K562 (cell line): ENCODE measurements at regions not wholly inside any gene's neighbourhood (a gene's known extent, or its start where the extent isn't known, plus 50 kb on each side); places are given as distances from the start of the nearest gene placed in this dataset.

ENCODE experiments used
- ATAC-seq: fragments of 200-7000 bp; cut with Tn5 transposase; 3 replicates; pipeline ENCODE4 v1.9.1; 2020; ENCODE audit warnings: moderate library complexity
- BruUV-seq: library from RNA; stranded (reverse); fragments of 400-500 nt; replicated peaks from 2 replicates; lab custom pipeline; 2021; lab: Mats Ljungman, UMichigan
- CTCF ChIA-PET: fragments of 300-600 bp; formaldehyde crosslinking; extraction: SDS; loops from one replicate; lab custom pipeline; 2021; ENCODE audit warnings: low intra/inter-chr PET ratio; lab: Yijun Ruan, JAX
- POLR2A ChIA-PET: fragments of 300-600, 350-650 bp; sonication (Branson Sonifier 250); formaldehyde crosslinking; extraction: SDS; loops from one replicate; lab custom pipeline; 2021; ENCODE audit warnings: antibody characterized with exemption, inconsistent platforms; lab: Yijun Ruan, JAX
- DNase-seq, 4 experiments: peaks; one replicate each; pipeline versions ENCODE4 v3.0.0 to v3.0.0-alpha.2; 2011 to 2018; ENCODE audit warnings: low spot score in 3 of 4, mixed read lengths in 3 of 4; ENCODE audit errors: extremely low read depth in 1 of 4
- FAIRE-seq: peaks from 2 replicates; lab custom pipeline; 2011; peaks lifted over from hg19 to GRCh38; lab: Jason Lieb, UNC
- H2AFZ ChIP-seq: 2 replicates; pipeline ENCODE4 v1.6.0; 2011; ENCODE audit warnings: low read depth, low read length, control low read depth, inconsistent platforms
- H3K27ac ChIP-seq: fragments of 200-600 bp; 3 replicates; pipeline ENCODE4 v1.8.0; 2011; ENCODE audit warnings: low read depth, mild to moderate bottlenecking, control low read depth, inconsistent platforms, low read length, moderate library complexity, mixed read lengths; ENCODE audit errors: extremely low read depth
- H3K27me3 ChIP-seq, 2 experiments: fragments of 300-600 bp in 1 of 2; 2 replicates in 1 of 2; 3 replicates in 1 of 2; pipeline versions ENCODE4 v1.6.0 to v1.8.0; 2011; ENCODE audit warnings: inconsistent platforms in 2 of 2, low read length in 2 of 2, mild to moderate bottlenecking in 1 of 2, mixed read lengths in 1 of 2, moderate library complexity in 1 of 2; ENCODE audit not compliant: control insufficient read depth in 2 of 2, insufficient read depth in 2 of 2
- H3K36me3 ChIP-seq: fragments of 300-600 bp; 3 replicates; pipeline ENCODE4 v1.8.0; 2011; ENCODE audit warnings: mild to moderate bottlenecking, low read length, inconsistent platforms; ENCODE audit not compliant: control insufficient read depth, insufficient read depth
- H3K4me1 ChIP-seq, 2 experiments: fragments of 200-600 bp in 1 of 2; replicated peaks in 1 of 2; 2 replicates in 1 of 2; 3 replicates in 1 of 2; pipeline versions ENCODE4 v1.5.1 to v1.8.0; 2011; ENCODE audit warnings: inconsistent platforms in 2 of 2, low read length in 2 of 2, mild to moderate bottlenecking in 1 of 2, mixed read lengths in 1 of 2, moderate library complexity in 1 of 2; ENCODE audit not compliant: control insufficient read depth in 2 of 2, insufficient read depth in 2 of 2
- H3K4me2 ChIP-seq: 2 replicates; pipeline ENCODE4 v1.6.1; 2011; ENCODE audit warnings: low read length, control low read depth, inconsistent platforms, mixed read lengths; ENCODE audit not compliant: insufficient read depth
- H3K4me3 ChIP-seq: fragments of 200-600 bp; sonication (generic), shearing (Covaris generic); 2 replicates; pipeline ENCODE4 v1.5.1; 2016; ENCODE audit warnings: control low read depth, inconsistent platforms
- H3K79me2 ChIP-seq: fragments of 200-600 bp; 3 replicates; pipeline ENCODE4 v1.8.0; 2011; ENCODE audit warnings: low read length, inconsistent platforms; ENCODE audit not compliant: control insufficient read depth, insufficient read depth
- H3K9ac ChIP-seq, 2 experiments: 2 replicates each; pipeline versions ENCODE4 v1.6.0 to v1.6.1; 2011; ENCODE audit warnings: low read depth in 2 of 2, low read length in 2 of 2, control low read depth in 1 of 2, inconsistent platforms in 1 of 2, mild to moderate bottlenecking in 1 of 2, mixed read lengths in 1 of 2; ENCODE audit not compliant: insufficient read depth in 1 of 2
- H3K9me1 ChIP-seq: one replicate; pipeline ENCODE4 v1.6.0; 2011; ENCODE audit warnings: inconsistent platforms, mild to moderate bottlenecking, low read length, moderate library complexity; ENCODE audit not compliant: control insufficient read depth, insufficient read depth
- H3K9me3 ChIP-seq: replicated peaks from 2 replicates; pipeline ENCODE4 v1.5.1; 2011; ENCODE audit warnings: low read depth, low read length, inconsistent platforms; ENCODE audit not compliant: control insufficient read depth, insufficient read depth
- H4K20me1 ChIP-seq: replicated peaks from 2 replicates; pipeline ENCODE4 v1.6.1; 2011; ENCODE audit warnings: low read length, inconsistent platforms, mixed read lengths; ENCODE audit not compliant: control insufficient read depth, insufficient read depth
- DPF2 ChIP-seq: fragments of 450-650 bp; IDR thresholded peaks from 2 replicates; pipeline ENCODE4 v1.6.1; 2016
- GTF2F1 ChIP-seq: IDR thresholded peaks from 2 replicates; pipeline ENCODE4 v1.6.1; 2011; ENCODE audit warnings: low read depth, low read length, improper control_type of control experiment
- HIVEP1 ChIP-seq: fragments of 250-450 bp; sonication (Bioruptor Pico); IDR thresholded peaks from 2 replicates; pipeline ENCODE4 v1.4.0; 2020; ENCODE audit warnings: mild to moderate bottlenecking
- MCM2 ChIP-seq: fragments of 450-650 bp; IDR thresholded peaks from 2 replicates; pipeline ENCODE4 v1.6.1; 2017; ENCODE audit warnings: low read depth, mild to moderate bottlenecking
- MEIS2 ChIP-seq: fragments of 450-650 bp; IDR thresholded peaks from 2 replicates; pipeline ENCODE4 v1.6.1; 2014; ENCODE audit warnings: mild to moderate bottlenecking; ENCODE audit not compliant: partially characterized antibody
- POU5F1 ChIP-seq: fragments of 150-350 bp; IDR thresholded peaks from 2 replicates; pipeline ENCODE4 v1.6.1; 2014; ENCODE audit warnings: borderline replicate concordance, low read length, low read depth, mild to moderate bottlenecking; ENCODE audit not compliant: partially characterized antibody
- REST ChIP-seq, 2 experiments: fragments of 450-650 bp; formaldehyde crosslinking in 1 of 2; IDR thresholded peaks; 2 replicates each; pipeline versions ENCODE4 v1.4.0 to v1.6.1; 2014 to 2020; ENCODE audit warnings: mild to moderate bottlenecking in 2 of 2, borderline replicate concordance in 1 of 2, low read depth in 1 of 2
- SMARCE1 ChIP-seq: fragments of 450-650 bp; IDR thresholded peaks from 2 replicates; pipeline ENCODE4 v1.7.1; 2016; ENCODE audit warnings: mild to moderate bottlenecking
- STAT5A ChIP-seq: IDR thresholded peaks from 2 replicates; pipeline ENCODE4 v1.6.1; 2012; ENCODE audit warnings: low read length, inconsistent platforms, borderline replicate concordance
- STAT6 ChIP-seq: sonication (generic); formaldehyde crosslinking; IDR thresholded peaks from 2 replicates; pipeline ENCODE4 v1.8.1; 2023; ENCODE audit warnings: mild to moderate bottlenecking, missing genetic modification reagents
- THRB ChIP-seq: fragments of 450-650 bp; formaldehyde crosslinking; conservative IDR thresholded peaks from 2 replicates; pipeline ENCODE4 v1.4.0; 2022; ENCODE audit warnings: mild to moderate bottlenecking, missing genetic modification characterization
- U2AF2 ChIP-seq: fragments of 200-400 bp; formaldehyde crosslinking; optimal IDR thresholded peaks from 2 replicates; pipeline ENCODE3; 2017; ENCODE audit warnings: low read depth, mild to moderate bottlenecking, low read length
- WGBS: fragments of 100-300 bp; shearing (Covaris generic); methylation state at CpG from one replicate; pipeline ENCODE4 v1.1.6; 2016; ENCODE audit warnings: low coverage, mixed read lengths; ENCODE audit not compliant: insufficient coverage; ENCODE audit errors: missing lambda C conversion rate; 5-methylcytosine and 5-hydroxymethylcytosine counted together
- in situ Hi-C: fragments of 300-500 bp; cut with MboI; formaldehyde crosslinking; loops from 4 replicates; pipeline ENCODE4 v1.15.0; 2018; ENCODE audit warnings: inconsistent platforms, mixed read lengths
- intact Hi-C: fragments of 100-400 bp; cut with micrococcal nuclease; formaldehyde crosslinking; loops from 2 replicates; pipeline ENCODE4 v1.14.2; 2022

GRCh38 chrX:92232182-92232581 is 453.0 kb downstream of the PCDH11X start:
- DNase-seq (no peak), FAIRE-seq (no peak), ATAC-seq (no peak)
- no peak overlapping the region for H3K27ac ChIP-seq
- H3K27me3 ChIP-seq: no peaks in the 10 kb centered on the region
- H3K9ac ChIP-seq: no peak overlapping the region
- 4% methylated on average over 3 of the region's 3 CpGs for whole genome bisulfite sequencing
- intact Hi-C loops (no loop called here), in situ Hi-C loops (no loop called here)
- H3K9me1 ChIP-seq: no peaks in the 10 kb centered on the region
- no TSS peak for BruUV-seq
- POLR2A ChIA-PET: no interaction called here
- no peaks in the 10 kb centered on the region for H4K20me1 ChIP-seq
- no peaks in the 10 kb centered on the region for H3K9me3 ChIP-seq
- H3K4me2 ChIP-seq: no peak overlapping the region
- no peaks in the 10 kb centered on the region for H3K36me3 ChIP-seq
- no peaks in the 10 kb centered on the region for H3K4me1 ChIP-seq
- no peak overlapping the region for H3K4me3 ChIP-seq
- H2AFZ ChIP-seq: no peak overlapping the region
- no peaks in the 10 kb centered on the region for H3K79me2 ChIP-seq
- CTCF ChIA-PET: no interaction called here
- TF ChIP-seq REST (IDR thresholded peaks at IDR 0.05; ENCODE audit: borderline replicate concordance) (no peak), REST (CRISPR knock-in tag; IDR thresholded peaks at IDR 0.05; ENCODE audit: low read depth) (no peak), POU5F1 (no peak), MEIS2 (no peak), MCM2 (no peak), U2AF2 (no peak), THRB (CRISPR knock-in tag) (no peak), HIVEP1 (CRISPR knock-in tag) (no peak), DPF2 (no peak), STAT5A (no peak), STAT6 (CRISPR knock-in tag) (no peak), GTF2F1 (no peak), SMARCE1 (no peak)
